HG02884 (cell line): ENCODE measurements at regions not wholly inside any gene's neighbourhood (a gene's known extent, or its start where the extent isn't known, plus 50 kb on each side); places are given as distances from the start of the nearest gene placed in this dataset.

ENCODE experiments used
- ATAC-seq: cut with Tn5 transposase; IDR thresholded peaks from one replicate; pipeline ENCODE4 v1.9.1; 2021; ENCODE audit warnings: mild to moderate bottlenecking, moderate library complexity; ENCODE audit not compliant: unreplicated experiment

DNA sequence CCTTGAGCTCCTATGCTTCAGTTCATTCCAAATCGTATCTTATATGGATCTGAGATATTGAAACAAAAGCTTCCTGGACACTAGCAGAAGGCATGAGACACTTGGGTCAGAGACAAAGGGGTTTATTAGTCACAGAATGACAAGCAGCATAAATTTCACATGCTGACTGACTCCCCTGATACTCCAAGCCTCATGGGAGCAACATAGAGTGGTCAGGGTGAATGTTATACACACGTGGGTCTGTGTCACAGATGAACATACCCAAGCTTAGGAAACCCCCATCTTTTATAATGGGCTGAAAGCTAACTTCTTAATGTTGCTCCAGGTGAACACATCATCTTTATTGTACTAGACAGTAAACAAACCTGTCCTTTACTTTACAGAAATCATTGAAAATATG, 599.9 kb upstream of the RGS18 start:
- ATAC-seq: no peak

DNA sequence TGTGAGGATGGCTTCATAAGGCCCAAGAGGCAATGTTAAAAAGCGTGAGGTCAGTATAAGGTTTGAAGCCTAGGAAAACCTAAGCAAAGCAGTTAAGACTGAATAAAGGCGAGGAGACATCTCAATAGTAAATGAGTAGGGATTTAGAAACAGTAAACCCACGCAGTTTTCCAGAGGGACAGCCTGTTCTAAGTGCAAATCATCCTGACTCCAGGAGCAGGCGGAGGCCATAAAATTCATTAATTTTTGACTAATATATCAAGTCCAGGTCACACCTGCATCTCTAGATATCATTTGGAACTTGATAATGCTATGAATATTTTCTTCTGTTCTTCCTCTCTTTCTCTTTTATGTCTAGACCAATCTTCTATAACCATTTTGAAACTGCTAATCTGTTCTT, 597.0 kb upstream of the RGS18 start:
- no peak for ATAC-seq

DNA sequence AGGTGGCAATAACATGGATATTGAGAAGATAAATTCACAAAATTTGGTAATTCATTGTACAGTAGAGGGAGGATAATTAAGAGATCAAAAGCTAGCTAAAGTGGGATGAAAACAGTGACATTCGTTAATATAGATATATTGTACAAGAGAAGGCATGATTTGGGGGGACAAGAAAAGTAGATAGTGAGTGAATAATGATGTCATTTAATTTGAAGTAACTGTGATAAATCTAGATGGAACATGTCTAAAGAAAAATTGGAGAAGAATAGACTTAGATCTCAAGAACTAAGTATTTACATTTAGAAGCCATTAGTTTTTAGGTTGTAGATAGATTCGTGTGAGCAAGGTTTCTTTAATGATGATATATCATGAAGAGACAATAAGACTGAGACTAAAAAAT, 594.0 kb upstream of the RGS18 start:
- ATAC-seq: no peak

DNA sequence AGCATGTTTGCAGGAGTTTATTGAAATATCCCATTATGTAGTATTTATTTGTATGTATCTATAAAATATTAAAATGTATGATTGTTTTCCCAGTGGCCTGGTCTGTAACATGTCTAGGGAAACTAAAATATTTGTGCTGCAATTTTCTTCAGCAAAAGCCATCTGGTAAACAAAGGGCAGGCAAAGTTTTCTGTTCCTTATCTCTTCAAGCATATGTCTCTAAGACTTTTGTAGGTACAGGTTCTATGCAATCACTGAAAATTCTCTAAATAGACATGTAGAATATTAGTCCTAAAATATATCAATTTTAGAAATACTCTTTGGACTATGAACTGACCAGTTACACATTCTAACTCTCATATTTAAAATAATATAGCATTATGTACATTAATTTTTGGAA, 585.8 kb upstream of the RGS18 start:
- ATAC-seq: no peak

DNA sequence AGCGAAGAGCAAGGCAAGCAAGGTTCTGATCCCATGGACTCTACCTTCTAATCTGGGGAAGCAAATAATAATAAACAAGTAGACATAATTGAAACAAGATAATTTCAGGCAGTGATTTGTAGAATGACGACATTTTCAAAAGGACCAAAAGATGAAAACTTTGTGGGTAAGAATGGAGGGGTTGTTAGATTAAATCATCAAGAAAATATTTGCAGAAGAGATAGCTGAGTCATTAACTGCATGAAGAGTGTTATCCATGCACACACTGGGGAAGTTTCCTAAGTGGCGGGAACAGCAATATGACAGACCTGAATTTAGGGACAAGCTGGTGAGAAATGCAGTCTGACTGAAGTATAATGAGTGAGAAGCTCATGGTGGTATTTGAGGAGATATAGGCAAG, 583.1 kb upstream of the RGS18 start:
- ATAC-seq: no peak

- no peak for ATAC-seq
These were observed 582.5 kb upstream of the RGS18 start for GRCh38 chr1:191575746-191576145.

DNA sequence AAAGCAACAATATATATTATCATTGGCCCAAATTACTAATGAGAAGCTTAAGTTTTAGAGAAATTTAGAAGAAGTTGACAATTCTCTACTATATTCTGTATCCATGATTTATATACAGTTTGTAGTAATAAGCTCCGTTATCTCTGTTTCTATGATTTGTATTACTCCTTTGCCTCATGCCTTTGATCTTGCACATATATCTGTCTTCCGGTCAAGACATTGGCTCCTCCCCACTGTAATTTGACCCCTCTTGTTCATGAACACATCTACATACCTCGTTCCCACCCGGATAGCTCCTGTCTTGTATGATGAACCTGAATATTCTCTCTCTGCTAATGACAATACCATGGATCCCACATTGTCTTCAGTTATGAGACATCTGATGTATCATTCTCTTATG, 581.0 kb upstream of the RGS18 start:
- ATAC-seq: no peak

- ATAC-seq: no peak
These were observed 580.0 kb upstream of the RGS18 start for GRCh38 chr1:191578281-191578680.

- no peak for ATAC-seq
These were observed 579.2 kb upstream of the RGS18 start for GRCh38 chr1:191579019-191579418.

GRCh38 chr1:191582169-191582568, 576.1 kb upstream of the RGS18 start:
- ATAC-seq: no peak

- ATAC-seq: no peak
These were observed 573.2 kb upstream of the RGS18 start for GRCh38 chr1:191585095-191585494.

DNA sequence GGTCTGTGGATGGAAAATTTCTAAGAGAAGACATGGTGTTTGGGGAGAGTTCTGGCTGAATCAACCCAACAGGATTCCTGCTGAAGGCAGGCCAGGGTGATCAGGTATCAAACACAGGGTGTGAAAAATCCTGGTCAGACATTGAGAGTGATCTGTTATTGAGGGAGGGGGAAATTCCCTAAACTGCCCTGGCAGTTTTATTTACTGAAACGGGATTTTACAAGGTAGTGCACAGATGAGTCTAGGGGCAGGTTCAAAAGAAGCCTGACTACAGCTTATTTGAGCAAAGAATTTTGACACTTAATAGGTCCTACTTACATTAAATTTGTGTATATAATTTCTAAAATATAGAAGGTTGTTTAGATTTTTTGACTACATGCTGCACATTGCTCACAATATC, 569.4 kb upstream of the RGS18 start:
- ATAC-seq: no peak

- ATAC-seq: no peak
These were observed 568.7 kb upstream of the RGS18 start for GRCh38 chr1:191589536-191589935.

GRCh38 chr1:191590578-191590977, 567.7 kb upstream of the RGS18 start:
- ATAC-seq: no peak

DNA sequence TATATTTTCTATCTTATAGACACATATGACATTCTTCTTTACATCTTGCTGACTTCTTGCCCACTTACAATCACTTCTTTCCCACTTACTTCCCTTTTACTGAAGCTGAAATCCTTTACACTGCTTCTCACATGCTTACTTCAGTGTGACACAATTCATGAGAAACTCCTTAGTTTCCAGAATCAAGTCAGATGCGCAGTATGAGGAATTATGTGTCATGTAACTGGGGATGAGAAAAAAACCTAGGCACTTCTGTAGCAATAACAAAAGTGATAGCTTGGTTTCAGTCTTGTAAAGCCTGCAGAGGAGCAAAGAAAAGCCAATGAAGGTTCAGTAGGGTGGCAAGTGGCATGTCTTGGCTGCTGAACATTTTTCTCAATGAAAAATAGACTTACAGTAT, 566.2 kb upstream of the RGS18 start:
- no peak for ATAC-seq

DNA sequence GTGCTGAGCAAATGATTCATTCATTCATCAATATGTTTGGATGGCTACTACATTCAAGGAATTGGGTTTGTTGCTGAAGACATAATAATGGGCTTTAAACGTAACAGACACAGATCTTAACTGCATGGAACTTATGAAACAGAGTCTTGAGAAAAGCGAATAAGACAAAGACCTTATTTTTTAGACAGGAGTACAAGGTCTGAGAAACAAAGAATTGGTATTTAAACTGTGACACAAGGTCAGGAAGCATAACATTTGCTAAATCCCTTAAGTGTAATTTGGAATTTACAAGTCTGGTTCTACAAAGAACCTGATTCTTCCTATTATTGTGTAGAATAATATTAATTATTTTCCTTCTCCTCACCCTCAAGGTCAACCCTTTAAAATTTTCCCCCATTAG, 565.4 kb upstream of the RGS18 start:
- ATAC-seq: no peak

- ATAC-seq: no peak
These were observed 563.1 kb upstream of the RGS18 start for GRCh38 chr1:191595170-191595569.

DNA sequence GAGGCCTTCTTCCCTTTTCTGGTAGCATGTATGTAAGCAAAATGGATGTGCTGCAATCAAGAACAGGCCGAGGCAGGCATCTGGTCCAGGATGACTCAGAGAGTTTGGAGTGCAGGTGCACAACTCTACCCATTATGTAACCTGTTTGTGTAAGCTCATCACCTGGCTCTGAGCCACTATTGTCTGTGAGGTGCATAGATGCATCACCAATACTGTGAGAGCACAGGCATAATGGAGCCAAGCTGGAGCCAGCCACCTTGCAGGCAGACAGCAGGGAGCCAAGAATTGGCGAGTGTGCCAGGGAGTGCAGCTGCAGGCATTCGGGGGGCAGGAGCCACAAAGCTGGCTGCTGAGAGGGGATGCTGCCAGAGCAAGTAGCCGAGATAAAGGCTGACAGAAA, 549.9 kb upstream of the RGS18 start:
- no peak for ATAC-seq

DNA sequence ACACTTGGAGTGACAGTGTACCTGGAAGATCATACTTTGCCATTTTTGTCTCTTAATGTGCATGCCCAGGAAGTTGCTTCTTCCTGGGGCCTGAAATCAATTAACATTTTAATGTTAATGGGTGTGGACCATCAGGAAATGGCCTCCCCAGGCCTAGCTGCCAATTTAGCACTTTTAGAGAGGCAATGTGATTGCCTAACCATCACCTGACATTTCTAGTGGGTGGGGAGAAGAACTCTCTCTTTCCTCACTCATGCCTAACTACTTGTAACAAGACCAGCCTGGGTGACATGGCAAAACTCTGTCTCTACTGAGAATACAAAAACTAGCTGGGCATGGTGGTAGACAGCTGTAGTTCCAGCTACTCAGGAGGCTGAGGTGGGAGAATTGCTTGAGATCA, 549.0 kb upstream of the RGS18 start:
- no peak for ATAC-seq

GRCh38 chr1:191615101-191615821, 543.0 kb upstream of the RGS18 start:
- ATAC-seq: no peak

- ATAC-seq: no peak
These were observed 540.1 kb upstream of the RGS18 start for GRCh38 chr1:191618181-191618580.

DNA sequence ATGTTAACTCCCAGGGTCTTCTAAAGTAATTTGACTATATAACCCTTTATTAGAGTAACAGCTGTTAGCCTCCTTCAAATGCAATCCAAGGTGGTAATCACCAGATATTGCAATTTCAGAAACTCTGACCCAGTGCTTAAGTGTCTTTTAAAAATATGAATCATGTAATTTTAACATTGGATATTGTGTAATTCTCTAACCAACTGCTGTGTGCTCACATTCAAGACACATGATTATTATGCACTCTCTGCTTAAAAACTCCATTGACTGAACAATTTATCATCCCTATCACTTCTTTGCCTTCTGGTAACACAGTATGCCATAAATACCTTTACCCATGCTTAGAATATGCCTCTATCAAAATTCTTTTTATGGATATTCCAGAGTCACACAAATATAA, 537.4 kb upstream of the RGS18 start:
- no peak for ATAC-seq

- ATAC-seq: no peak
These were observed 534.2 kb upstream of the RGS18 start for GRCh38 chr1:191624044-191624443.
